Amygdala (tissue), 56 donors: ENCODE measurements at regions not wholly inside any gene's neighbourhood (a gene's known extent, or its start where the extent isn't known, plus 50 kb on each side); places are given as distances from the start of the nearest gene placed in this dataset.

Experiments
- DNase-seq, 56 donors: peaks; one replicate each; lab custom pipeline; 2025; lab: John Stamatoyannopoulos, UW

DNA sequence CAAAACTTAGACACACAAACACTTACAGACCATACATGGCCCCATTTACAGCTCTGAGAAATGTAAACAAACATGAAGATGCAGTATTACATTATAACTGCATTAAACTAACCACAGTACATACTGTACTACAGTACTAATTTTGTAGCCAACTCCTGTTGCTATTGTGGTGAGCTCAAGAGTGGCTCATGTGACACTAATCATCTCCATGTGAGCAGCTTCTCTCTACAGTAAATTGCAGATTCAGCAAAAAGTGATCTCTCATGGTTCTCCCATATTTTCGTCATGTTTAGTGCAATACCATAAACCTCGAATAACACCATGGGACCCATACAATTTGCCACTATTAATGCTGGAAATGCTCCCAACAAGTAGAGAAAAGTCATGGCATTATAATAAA, 860.4 kb downstream of the EPHA7 start:
- no peak for DNase-seq

DNA sequence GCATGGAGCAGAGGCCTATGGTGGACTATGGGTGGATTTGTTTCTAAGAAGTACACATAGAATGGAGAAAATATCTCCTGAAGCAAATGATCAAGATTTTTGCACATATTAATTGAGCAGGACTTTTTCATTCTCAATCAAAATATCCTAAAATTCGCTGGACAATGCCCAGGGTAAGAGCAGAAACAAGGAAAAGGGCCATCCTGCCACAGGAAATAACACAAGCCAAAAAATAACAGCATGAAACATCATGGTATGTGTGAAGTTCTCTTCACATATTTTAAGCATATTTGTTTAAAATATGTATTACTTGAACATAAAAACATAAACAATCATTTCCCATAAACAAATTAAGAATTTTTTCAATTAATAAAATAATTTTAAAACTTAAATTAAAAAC, 868.9 kb downstream of the EPHA7 start:
- no peak for DNase-seq

DNA sequence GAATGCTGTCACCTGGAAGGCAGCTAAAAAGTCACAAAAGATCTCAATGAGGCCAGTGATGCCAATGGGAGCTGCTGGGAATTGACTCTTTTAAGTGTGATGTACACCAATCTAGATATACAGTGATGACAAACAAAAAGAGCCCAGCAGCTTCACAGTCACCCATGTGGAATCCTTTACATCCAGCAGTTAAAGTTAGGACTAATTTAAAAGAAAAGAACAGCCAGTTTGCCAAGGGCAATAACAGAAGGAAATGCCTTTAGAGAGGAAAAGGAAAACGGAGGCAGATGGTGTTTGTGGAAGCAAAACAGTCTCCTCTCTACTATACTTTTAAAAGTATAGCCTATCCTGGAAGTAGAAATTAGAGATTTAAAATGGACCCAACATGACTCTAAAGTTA, 873.5 kb downstream of the EPHA7 start:
- no peak for DNase-seq

DNA sequence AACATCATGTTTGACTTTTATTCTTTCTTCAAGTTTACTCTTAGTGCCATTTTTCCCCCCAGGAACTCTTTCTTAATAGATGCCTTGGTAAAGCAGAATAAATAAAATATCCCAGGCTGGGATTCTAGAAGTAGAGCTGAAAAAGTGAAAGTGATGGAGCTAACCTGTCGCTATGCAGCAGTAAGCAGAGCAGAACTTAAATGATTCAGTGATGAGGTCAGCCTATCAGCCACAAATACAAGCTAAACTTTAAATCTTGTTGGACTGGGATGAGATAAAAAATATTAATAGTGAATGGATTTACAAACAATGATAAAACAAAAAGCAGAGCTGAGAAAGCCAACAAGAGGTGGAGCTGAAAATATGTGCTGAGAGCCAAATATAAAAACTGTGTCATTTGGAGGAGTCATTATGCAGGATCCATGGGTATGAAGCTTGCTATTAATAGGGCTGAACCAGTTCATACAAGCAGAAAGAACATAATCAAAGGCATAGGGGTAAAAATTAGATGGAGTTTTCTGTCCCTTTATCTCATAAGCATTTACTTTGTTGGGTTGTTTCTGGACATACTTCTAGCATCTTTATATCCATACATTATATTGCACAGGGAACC, 877.8 kb downstream of the EPHA7 start:
- no peak for DNase-seq

DNA sequence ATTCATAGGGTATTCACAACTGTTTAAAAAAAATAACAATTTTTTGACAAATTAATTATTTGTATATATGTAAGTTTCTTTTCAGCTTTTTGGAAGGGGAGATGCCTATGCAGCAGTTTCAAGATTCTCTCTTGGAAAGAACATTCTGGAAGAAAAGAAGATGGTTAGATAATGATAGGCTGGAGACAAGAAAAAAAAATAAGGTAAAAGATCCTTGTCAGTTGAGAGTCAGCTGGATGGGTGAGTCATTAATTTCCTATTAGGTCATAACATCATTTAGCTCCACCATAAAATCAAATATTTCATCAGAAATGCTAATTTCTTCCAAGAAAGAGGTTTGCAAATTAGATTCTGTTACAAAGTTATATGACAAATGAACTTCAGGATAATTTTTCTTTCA, 880.4 kb downstream of the EPHA7 start:
- no peak for DNase-seq

DNA sequence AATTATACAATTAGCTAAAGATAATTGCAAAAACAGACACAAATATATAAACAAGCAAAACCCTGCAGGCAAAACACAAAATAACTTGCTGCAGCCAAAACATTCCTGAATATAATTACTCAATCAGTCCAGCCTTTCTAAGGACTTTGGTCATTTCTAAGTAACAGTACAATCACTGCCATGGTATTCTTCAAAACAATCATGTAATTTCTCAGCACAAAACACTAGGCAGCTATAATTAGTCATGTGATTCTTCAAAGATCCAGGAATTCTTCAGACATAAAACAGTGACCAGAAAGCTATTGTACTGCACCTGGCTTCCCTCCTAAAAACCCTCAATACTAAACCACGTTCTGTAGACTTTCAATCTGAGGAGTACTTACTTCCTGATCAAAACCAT, 881.1 kb downstream of the EPHA7 start:
- no peak for DNase-seq

DNA sequence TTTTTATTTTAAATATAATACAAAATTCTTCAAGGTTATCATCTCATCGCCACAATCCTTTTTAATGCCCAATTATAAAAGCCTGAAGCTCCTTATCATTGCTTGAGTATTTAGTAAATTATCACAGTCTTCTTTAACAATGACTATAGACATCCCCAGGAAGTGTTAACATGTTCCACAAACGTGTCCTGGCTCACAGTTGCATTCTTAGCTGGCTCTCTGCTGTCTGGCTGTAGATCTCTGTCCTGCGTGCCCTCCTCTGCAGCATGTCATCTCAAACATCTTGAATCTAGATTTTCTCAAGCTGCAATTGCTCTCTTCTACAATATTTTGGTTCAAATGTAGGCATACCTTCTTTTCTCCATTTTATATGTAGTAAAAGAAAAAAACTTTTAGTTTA, 885.2 kb downstream of the EPHA7 start:
- DNase-seq = no peak

DNA sequence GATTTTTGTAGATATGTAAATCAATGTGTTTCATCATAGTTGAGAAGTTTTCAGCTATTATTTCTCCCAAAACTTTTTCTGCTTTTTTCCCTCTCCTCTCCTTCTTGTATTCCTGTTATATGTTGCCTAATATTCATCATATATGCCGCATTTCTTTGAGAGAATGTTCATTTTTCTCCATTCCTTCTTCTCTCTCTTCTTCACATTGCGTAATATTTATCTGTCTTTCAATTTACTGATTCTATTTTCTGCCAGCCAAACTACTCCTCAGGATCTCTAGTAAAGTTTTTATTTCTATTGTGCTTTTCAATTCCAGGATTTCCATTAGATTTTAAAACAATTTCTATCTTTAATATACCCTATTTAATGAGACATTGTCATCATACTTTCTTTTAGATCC, 896.8 kb downstream of the EPHA7 start:
- DNase-seq = no peak

DNA sequence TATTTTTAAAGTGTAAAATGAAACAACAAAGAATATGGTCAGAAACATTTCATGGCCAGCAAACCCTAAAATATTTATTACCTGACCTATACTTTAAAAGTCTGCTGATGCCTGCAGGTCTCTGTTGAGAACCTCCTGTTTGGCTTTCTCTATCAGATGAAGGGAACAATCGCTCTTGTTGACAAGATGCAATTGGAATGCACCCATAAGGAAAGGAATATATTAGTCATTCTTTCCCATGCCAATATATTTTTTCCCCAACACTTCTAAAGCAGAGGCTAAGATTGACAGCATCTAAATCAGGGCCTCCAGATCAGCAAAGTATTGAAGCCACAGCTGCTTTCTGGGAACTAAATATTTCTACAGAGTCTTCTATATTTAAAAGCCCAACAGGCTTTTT, 897.8 kb downstream of the EPHA7 start:
- no peak for DNase-seq

DNA sequence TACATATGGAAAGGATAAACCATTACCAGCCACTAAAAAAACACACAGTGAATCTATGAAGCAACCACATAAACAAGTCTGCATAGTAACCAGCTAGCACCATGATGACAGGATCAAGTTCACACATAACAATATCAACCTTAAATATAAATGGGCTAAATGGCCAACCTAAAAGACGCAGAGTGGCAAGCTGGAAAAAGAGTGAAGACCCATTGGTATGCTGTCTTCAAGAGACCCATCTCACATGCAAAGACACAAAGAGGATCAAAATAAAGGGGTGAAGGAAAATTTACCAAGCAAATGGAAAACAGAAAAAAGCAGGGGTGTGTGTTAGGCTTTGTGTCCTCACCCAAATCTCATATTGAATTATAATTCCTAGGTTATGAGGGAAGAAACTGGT, 909.2 kb downstream of the EPHA7 start:
- DNase-seq = no peak

DNA sequence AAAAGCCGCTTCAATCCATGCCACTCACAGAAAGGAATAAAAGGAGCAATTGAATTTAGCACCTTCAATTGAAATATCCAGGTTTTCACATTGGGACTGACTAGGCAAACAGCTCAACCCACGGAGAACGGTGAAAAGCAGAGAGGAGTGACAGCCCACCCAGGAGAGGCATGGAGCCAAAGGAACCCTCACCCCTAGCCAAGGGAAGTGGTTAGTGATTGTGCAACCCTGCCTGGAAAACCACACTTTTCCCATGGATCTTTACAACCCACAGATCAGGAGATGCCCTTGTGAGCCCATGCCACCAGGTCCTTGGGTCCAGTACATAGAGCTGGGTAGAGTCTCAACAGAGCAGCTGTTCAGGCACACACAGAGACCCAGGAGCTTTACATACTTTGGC, 911.8 kb downstream of the EPHA7 start:
- DNase-seq = no peak

DNA sequence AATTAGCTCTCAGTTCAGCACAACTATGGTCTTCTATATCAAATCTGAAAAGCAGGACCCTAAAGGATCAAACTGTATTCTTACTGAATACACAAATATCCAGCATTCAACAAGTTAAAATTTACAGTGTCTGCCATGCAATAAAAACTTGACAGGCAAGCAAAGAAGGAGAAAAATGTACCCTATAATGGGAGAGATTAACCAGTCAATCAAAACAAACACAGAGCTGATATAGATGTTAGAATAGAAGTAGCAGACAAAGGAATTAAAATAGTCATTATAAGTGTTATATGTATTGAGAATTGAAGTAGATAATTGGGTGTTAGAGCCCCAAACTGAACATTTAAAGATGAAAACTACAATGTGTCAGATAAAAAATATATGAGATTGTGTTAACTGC, 914.9 kb downstream of the EPHA7 start:
- DNase-seq = no peak

DNA sequence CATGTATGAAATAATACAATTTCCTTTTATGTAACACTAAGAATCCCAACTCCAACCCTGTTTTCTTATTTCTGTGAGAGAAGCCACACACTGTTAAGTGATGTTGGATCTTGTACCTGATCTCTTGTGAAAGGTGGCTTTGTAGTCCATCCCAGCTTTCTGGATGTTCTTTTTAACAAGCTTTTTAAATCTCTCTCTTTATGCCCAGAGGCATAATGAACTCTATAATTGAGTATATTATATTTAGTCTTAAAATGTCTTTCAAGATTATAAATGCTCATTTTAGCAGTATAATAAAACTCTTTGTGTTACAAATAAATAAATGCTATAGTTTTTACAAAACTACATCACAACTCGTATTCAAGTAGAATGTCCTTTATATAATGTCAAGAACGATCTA, 922.1 kb downstream of the EPHA7 start:
- no peak for DNase-seq

DNA sequence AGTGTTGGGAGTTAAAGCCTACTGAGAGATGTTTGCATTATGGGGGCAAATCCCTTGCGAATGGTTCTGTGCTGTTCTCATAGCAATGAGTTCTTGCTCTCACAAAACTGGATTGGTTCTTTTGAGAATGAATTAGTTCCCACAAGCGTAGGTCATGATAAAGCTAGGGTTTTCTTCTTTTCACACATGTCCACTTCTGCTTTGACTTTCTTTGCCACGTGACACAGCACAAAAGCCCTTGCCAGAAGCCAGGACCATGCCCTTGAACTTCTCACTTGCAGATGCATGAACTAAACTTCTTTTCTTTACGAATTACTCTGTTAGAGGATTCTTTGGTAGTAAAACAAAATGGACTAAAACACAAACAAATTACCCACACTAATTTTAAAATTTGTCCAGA, 922.8 kb downstream of the EPHA7 start:
- no peak for DNase-seq

DNA sequence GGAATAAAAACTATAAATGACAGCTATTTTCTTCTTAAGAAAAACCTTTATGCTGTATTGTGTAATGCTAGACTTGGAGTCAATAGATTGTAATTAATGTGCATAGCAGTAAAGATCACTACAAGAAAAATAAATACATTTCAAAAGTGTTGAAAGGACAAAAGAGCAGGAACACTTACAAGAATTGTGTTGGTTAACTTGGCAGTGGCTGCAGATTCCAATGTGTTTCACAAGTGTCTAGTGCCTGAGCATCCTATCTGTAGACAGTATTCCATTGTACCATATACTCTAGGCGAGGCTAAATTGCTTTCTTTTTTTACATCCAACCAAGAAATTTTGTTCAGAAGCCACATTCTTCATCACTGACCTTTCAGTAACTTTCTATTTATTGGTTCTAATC, 924.1 kb downstream of the EPHA7 start:
- DNase-seq = no peak

DNA sequence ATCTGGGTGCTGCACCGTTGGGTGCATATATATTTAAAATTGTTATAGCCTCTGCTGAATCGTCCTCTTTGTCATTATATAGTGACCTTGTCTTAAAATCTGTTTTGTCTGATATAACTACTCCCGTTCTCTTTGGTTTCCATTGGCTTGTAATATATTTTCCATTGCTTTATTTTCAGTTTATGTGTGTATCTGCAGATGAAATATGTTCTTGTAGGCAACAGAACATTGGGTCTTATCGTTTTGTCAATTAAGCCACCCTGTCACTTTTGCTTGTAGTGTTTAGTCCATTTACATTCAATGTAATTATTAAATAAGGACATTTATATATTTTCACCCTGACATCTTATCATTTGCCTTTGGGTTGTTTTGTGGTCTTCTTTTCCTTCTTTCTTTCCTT, 933.9 kb downstream of the EPHA7 start:
- no peak for DNase-seq

DNA sequence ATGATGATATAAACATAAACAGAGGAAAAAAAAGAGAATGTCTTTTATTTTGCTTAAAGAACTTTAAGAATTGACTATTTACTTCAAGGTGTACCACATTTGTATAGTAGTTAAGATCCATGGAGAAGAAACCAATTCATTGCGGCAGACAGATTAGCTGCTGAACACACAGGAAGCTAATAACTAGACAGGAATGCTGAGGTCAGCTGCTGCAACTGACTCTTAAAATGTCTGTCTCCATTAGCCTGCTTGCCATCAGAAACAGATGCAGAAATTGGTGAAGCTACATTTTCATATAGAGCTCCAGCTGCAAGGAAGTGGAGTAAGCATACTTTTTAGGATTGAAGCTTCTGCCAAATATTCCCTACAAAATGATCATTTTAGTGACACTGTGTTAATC, 939.5 kb downstream of the EPHA7 start:
- DNase-seq = no peak

DNA sequence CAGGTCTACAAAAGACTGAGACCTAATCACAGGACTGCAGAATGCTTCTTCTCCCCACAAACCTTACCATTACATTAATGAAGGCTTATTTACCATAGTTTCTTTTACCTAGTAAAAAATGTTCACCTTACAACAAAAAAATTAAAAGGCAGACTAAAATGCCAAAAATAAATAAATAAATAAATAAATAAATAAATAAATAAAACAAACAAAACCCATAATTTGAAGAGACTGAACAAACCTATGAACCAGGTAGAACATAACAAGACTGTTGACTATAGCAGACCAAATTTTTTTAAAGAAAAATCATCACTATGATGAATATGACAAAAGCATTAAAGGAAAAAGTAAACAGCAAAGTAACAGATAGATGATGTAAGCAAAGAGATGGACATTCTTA, 946.3 kb downstream of the EPHA7 start:
- no peak for DNase-seq

DNA sequence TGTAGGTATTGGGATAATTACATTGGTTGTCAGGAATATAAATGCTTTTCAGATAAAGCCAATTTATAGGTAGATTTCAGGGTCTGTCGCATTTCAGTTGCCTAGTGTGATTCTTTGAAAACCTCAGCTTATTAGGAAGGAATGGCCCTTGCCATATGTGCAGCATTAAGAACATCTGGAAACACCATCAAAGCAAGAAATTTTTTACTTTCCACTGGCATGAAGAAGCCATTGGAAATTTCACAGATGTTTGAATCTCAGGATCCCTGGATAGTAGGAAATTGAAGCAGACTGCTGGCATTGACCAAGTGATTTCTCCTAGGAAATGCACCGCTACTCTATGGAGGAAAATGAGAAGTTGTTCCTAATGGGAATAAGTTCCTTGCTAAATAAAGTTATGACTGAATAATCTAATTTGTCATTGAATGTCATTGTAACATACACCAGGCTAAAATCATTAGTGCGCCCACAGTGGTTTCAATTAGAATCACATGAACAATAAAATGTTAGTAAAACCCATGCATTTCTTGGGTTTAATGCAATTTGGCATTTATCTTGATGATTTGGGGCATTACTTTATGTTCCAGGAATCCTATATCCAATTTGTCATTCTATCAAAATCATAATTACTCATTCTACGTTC, 950.1 kb downstream of the EPHA7 start:
- DNase-seq = no peak

DNA sequence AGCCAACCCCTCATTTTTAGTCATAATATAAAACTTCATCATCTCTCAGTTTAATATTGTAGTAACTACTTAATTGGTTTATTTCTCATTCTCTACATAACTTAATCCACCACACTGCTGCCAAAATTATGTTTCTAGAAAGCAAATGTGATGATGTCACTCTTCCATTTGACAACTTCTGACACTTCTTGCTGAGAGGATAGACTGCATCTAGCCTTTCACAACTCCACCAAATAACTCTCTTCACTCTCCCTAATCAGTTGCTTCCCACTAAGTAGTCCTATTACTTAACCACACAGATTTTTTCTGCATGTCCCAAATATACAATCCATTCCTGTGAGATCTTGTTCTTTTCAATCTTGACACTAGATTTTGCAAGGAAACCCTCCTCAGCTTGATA, 951.3 kb downstream of the EPHA7 start:
- DNase-seq = no peak

DNA sequence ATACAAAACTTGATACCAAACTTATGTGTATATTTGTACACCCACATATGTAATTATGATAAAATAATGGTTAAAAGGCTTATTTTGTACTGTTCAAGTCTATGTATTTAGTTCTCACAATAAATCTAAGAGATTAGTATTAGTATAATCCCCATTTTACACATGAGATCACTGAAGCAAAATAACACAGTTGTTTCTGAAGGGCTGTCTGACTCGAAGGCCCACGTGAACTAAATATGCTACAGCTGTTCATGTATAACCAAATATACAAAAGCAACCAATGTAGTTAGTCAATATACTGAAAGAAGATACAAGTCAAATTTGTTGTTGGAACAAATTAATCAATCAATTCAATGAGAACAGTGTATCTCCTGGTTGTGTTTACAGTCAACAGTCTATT, 959.2 kb downstream of the EPHA7 start:
- DNase-seq = no peak

DNA sequence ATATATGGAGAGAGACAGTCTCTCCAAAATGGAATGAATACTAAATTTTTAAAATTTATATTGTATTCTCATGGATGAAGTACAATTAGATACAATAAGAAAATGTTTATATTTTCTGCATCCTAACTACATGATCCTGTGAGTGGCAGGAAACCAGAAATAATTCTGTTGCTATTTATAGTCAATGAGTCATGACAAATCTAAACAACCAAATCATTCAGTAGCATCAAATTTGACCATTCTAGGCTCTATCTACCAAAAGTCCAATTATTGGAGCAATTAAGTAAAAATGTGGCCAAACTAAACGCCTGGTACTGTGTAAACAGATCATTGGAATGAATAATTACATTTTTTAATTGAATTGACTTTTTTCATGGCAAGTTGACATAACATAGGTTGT, 959.8 kb downstream of the EPHA7 start:
- no peak for DNase-seq

DNA sequence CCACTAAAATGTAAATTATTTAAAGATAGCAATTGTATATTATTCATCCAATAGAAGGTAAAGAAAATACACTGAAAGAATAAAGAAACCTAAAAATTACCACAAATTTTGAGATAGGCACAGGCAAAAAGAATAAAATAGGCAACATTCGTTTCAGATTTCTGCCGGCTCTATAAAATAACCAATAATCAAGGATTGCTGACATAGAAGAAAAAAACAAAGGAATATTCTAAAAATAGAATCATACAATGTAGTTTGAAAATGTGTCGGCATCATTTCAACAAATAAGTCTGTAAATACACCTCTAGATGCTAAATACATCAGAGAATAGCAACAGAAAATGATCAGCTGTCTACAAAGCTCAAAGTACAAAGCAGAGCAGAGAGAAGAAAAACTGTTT, 973.3 kb downstream of the EPHA7 start:
- DNase-seq = no peak
